Epidermal melanocyte (primary cell): ENCODE measurements at regions not wholly inside any gene's neighbourhood (a gene's known extent, or its start where the extent isn't known, plus 50 kb on each side); places are given as distances from the start of the nearest gene placed in this dataset.
"Not testable (repeated sequence)": the region's sequence is repeated elsewhere in the genome, so short reads cannot be mapped to it uniquely, and the experiment has no call there.

ENCODE experiments used
- DNase-seq: peaks from one replicate; pipeline ENCODE4 v3.0.0; 2011; ENCODE audit warnings: low spot score; ENCODE audit not compliant: insufficient read length

DNA sequence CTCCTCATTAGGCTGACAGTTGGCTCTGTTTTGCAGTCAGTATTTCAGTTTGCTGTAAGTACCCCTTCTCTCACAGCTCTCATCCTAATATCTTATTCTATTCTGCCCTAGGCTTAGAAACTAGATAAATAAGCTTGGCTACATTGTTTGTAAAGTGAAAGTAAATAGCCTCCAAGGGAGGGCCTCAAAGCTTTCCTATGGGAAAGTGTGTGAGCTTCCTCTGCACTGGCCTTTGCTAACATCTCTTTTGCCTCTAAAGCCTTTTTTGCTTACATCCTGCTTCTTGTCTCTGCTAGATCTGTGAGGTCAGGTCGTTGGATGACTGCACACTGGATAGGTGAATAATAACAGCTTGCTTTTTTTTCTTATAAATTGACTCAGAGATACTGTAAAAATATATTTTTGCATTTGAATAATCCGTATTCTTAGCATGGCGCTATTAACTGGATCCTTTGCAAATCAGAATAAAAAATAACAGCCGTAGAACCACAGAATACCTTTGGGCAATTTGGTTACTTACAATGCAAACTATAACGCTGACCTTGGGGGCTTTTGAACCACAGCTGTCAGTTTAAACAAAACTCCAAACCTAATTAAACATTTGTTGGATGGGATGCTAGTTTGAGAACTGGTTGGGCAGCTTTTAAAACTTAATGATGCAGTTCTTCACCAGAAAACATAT, 55.1 kb downstream of the TTC6 start:
- no peak for DNase-seq

DNA sequence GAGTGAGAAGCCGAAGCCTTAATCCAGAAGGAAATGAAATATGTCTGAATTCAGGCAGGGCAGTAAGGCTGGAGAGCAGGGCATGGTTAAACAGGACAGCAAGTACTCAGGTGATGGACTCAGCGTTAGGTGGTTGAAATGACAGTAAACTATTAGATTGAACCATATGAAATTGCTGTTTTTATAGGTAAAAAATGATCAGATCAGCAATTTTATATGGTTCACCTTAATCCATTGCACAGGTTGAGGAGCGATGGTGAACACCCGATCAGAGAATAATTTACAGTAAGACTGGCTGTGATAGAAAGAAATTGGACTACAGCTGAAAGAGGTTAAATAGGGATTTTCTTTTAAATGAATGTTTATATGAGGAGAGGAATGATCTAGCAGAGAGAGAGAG, 56.6 kb downstream of the TTC6 start:
- DNase-seq: no peak

DNA sequence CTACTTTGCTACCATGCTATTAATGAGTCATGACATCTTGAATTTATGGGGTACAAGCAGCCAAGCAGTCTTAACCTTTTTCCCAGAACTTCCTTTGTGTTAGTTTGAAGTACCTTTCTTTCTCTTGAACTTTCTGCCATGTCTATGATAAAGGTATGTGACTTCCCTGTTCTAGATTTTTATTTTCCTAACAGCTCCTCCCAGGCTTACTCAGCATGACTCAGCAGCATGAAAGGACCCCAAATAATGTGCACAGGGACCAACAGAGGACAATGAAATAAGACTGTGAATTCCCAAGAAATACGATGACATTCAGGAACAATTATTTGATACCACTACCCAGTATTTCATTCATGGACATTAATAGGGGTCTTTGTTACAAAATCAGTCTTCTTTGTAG, 60.0 kb downstream of the TTC6 start:
- DNase-seq: no peak

DNA sequence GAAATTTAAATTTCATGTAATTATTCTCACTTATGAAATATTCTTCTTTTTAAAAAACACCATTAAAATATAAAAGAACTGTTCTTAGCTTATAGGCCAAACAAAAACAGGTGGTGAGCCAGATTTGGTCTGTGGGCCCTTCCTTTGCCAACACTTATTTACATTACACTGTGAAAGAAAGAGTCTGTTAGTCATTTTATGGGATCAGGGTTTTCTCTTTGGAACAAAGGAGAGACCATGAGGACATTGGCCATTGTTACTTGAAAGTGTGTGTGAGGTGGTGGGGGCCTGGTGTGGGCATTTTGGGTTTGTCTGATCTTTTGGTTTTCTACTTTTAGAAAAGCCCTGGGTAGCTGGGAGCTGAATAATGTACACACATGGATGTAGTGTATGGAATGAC, 62.7 kb downstream of the TTC6 start:
- DNase-seq: no peak

DNA sequence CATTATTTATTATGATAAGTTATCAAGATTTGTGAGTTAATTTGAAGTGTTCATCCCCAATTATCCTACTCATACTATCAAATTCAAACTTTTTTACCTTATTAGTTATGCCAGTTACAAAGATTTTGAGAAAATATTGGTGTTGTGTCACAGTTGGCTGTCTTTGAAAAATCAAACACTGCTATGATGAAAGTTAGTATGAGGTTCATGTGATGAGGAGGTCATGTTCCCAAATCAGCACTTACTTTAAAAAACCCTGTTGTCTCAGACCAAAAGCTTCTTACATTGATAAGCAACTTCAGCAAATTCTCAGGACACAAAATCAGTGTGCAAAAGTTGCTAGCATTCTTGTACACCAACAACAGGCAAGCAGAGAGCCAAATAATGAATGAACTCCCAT, 68.1 kb downstream of the TTC6 start:
- DNase-seq: no peak

DNA sequence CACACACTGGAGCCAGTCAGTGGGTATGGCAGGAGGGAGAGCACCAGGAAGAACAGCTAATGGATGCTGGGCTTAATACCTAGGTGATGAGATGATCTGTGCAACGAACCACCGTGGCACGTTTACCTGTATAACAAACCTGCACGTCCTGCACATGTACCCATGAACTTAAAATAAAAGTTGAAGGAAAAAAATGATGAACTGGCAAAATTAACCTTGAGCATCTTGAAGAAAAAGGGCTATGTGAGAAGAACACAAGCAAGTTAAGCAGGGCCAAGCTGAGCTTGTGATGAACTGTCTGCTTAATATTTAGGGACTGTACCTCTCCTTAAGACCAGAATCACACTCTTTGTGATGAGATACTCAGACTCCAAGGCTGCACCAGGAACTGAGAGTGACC, 70.0 kb downstream of the TTC6 start:
- DNase-seq: no peak

DNA sequence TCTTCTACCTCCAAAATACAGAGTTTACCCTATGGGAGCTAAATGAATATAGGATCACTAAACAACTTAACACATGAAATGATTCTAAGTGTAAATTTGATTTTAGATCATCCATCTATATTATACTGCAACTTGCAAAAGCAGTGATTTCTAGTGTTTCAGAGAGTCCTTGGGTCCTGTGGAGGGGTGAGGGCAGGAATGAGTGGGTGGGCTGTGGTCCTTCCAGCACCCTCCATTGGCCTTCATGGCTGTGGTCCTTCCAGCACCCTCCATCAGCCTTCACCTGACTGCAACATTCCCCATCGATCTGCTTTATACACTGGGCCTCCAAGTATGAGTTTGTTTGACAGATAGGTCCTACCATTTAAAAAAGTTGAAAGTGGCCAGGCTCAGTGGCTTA, 70.5 kb downstream of the TTC6 start:
- DNase-seq: no peak

DNA sequence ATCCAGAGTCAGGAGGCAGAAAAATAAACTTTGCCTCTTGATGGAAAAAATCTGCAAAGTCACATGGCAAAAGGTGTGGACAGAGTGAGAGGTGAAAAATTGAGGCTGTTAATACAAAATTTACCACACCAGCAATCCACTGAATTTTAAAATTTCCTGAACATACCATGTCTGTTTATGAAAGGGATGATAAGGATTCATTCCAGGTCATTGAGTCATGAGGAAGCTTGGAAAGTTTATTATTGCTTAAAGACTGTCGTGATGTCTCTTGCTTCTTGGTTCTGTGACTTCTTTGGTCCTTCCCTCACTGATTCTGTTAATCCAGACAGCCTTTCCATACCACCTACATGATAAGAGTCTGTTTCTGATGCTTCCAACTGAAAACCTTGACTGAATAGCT, 73.2 kb downstream of the TTC6 start:
- no peak for DNase-seq

DNA sequence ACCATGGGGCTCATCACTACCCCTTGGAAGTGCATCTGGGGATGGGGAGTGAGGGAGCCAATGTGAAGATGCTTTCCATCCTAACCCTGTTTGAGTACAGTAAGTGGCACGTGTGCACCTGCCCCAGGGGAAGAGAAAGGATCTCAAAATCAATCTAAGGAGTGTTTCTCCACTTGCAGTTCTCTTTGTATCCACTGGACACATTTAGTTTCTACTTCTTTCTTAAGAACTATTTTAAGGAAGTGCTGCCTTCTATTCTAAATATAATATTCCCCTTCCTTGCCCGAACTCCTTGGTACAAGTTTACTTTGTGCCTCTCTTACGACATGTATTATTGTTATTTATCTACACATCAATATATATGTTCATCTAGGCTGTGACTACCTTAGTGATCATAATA, 73.8 kb downstream of the TTC6 start:
- DNase-seq: no peak

DNA sequence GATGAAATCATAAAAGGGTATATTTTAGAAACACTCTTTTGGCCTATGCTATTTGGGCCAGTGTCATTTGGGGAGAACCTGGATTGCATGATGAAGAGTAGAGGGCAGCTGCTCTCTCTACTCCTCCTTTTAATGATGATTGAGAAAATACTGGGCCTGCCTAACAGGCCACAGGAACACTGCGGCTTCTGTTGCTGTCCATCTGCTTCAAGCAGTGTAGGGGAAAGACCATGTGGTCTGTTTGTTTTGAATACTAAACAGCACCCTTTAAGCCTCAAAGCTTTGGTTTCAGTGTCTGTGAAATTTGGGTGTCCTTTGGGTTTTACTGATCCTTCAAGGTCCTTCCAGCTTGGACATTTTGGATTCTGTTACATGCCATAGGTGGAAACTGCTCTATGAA, 78.0 kb downstream of the TTC6 start:
- DNase-seq: no peak

DNA sequence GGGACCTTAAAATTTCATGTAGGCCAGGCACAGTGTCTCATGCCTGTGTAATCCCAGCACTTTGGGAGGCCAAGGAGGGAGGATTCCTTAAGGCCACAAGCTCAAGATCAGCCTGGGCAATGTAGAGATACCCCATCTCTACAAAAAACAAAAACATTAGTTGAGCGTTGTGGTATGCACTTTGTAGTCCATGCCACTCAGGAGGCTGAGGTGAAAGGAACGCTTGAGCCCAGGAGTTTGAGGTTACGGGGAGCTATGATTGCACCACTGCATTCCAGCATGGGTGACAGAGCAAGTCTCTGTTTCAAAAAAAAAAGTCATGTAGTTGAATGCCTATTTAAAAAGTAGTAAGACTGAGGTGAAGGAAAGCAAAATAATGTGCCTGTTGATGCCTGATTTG, 83.5 kb downstream of the TTC6 start:
- no peak for DNase-seq

DNA sequence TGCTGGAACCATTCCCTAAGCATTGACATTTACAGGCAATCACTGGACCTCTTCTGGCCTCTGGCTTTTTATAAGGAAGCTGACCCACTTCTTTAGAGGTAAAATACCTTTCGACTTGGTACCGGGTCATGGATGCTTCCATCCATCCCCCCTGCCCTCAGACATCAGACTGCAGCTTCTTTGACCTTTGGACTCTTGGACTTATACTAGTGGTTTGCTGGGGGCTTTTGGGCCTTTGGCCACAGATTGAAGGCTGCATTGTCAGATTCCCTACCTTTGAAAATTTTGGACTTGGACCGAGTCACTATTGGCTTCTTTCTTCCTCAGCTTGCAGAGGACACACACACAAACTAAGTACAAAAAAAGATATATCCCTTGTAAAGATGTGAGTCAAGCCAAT, 86.1 kb downstream of the TTC6 start:
- no peak for DNase-seq

DNA sequence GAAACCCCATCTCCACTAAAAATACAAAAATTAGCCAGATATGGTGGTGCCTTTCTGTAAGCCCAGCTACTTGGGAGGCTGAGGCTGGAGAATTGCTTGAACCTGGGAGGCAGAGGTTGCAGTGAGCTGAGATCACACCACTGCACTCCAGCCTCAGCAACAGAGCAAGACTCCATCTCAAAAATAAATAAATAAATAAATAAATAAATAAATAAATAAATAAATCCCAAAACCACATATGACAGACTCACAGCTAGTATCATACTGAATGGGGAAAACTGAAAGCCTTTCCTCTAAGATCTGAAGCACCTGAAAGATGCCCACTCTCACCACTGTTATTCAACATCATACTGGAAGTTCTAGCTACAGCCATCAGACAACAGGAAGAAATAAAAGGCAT, 97.3 kb downstream of the TTC6 start:
- not testable (repeated sequence) for DNase-seq

DNA sequence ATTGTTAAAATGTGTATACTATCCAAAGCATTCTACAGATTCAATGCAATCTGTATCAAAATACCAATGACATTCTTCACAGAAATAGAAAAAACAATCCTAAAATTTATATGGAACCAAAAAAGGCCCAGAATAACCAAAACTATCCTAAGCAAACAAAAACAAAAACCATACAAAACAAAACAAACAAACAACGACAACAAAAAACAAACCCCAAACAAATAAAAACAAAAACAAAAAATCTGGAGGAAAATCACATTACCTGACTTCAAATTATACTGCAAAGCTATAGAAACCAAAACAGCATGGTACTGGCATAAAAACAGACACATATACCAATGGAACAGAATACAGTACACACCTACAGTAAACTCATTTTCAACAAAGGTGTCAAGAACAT, 98.0 kb downstream of the TTC6 start:
- not testable (repeated sequence) for DNase-seq

DNA sequence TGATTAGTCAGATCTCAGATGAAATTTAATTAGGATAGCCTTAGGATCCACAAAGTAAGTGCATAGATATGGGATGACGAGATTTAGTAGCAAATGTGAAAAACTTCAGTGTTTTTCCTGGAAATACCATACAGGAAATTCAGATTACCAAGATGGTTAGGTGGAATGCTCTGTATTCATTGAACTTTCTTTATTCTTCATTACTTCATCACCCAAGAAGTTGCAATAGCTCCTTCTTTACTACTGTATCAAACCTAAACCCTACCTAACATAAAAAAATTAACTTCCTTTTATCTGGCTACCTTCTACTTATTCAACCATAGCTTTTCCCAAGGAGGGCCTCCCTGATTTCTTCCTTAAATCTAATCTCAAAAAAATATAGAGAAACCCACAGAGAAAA, 100.4 kb downstream of the TTC6 start:
- DNase-seq: no peak

DNA sequence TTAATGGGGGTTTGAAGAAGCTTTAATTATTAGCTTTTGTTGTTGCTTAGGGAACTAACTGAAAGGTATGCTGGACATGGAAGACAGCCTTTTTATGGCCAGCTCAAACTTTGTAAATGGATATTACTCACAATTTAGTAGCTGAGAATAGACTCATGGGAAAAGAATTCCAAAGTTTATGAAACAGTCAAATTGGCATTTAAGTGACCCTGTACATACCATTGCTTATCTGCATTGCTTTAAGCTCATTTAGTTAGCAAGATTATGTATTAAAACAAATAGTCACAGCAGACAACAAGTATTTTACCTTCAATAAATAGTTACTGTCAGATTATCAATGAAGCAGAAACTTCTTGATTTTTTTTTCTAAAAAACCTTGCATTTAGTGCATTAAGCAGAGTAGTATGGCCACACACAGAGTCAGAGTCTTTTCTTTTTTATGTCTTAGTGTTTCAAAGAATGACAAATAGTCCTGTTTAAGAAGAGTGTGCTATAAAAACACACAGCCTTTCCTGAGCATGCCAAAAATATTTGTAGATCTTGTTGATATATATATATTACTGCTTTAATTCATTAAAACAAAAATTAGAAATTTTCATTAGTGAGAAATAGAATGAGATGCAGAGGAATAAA, 102.2 kb downstream of the TTC6 start:
- no peak for DNase-seq

DNA sequence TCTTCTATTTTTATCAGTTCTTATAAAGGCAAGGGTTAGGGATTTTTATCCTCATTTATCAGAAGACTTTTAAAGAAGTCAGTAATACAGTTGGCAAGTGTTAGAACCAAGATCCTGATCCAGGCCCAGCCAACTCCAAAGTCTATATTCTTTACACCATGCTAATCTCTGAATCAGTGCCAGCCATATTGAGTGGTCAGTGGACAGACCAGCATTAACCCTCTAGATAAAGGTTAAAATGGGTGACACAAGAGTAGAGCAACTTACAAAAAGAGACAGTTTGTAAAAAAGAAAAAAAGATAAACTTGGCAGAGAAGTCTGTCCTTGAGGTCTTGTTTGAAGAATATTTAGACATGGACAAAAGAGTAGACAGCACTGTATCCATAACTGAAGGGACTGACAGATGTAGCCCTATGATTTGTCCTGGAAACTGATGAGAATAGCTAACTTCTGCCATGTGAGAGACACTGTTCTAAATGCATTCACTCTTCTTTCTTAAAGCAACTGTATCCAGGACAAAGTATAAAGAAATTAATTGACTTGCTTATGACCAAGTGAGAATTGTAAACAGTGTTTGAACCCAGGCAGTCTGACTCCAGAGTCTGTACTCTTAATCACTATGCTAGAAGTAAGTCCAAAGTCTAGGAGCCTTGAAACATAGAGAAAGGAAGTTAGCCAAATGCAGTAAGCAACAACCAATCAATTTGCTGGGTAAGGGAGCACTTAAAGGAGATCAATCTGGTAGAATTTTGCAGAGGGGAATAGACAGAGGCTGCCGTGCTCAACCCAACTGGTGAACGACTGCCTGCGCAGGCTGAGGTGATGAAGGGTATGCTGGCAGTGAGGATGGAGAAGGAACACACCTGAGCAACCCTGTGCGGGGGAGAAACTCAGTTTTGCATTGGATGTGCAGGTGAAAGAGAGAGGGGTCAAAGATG, 103.7 kb downstream of the TTC6 start:
- no peak for DNase-seq

DNA sequence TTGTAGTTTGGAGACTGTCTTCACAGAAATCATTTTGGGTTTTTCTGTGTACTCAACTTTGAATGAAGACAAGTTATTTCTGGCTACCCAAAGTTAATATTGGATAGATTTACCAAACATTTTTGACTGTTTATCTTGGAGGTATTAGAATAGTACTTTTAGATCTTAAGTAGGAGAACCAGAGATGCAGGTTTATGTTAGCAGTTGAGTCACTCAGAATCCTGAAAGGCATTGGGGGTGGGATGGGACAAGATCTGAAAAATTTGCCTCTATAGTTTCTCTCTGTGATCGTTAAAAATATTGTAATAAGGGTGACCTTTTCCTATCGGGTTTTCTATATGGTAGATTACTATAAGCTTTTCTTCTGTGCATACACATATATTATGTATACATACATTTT, 112.3 kb downstream of the TTC6 start:
- DNase-seq: no peak

DNA sequence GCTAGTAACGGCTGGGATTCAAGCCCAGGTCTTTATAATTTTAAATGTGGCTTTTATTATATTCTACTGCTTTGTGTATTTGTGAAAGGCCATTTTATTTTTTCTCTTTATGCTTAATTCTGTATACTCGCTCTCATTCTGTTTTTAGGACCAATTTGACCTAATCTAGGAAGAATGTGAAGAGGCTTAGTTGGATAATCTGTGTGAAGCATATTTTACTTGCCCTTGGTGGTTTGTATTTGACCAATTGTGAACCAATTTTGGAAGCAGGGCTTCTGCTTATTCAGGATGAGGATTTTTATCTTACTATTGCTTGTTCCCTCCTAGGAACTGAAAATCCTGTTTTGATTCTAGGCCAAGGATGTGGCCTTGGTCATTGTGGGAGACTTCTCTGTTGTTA, 113.1 kb downstream of the TTC6 start:
- no peak for DNase-seq

DNA sequence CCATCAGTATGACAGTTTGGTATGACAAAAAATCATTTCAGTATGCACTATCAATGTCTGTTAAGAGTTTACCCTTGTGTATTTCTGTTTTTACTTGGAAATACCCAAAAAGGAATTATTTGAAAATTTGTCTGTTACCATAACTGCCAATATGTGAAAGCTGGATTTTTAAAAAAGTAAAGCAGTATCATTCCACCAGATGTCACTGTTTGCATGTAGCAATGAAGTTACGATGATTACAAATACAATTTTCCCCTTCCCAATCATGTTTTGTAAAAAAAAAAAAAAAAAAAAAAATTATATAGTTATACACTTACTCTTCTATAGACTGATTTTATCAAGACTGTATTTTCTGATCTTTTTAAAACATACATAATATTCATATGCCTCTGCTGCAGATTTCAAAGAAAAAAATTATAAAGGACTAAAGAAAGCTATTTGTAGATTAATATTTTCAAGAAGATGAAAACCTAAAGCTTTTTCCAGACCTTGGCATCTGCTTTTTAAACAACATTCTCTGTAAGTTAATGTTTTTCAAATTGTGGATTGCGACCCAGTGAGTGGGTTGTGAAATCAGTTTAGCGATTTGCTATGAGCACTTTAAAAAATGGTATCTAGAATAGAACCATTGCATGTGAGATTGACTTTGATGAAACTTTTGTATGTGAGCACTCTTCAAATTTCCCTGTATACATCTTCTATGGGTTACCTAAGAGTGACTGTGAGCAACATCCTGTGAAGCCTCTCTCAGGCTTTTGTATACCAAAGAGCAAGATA, 114.2 kb downstream of the TTC6 start:
- DNase-seq: no peak

DNA sequence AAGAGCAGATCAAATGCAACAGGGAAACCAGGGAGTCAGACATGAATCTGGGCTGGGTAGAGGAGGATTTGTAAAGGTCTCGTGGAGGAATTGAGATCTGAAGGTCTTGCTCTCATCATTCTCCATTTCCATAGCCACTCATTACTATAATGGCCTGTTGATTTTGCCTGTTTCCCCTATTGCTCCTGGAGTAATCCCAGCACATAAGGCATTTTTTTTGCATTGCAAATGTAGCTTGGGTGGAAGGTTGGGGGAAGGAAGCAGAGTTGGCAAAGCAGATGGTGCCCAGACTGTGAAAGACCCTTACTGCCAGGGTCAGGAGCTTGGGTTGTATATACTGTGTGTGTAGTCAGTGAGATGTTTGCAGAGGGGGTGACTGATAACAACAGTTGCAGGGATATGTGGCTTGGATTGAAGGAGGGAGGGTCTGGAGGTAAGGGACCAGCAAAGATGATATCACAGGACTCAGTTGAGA, 116.0 kb downstream of the TTC6 start:
- DNase-seq: no peak
